ENCODE measurements at regions not wholly inside any gene's neighbourhood (a gene's known extent, or its start where the extent isn't known, plus 50 kb on each side); places are given as distances from the start of the nearest gene placed in this dataset.

DNA sequence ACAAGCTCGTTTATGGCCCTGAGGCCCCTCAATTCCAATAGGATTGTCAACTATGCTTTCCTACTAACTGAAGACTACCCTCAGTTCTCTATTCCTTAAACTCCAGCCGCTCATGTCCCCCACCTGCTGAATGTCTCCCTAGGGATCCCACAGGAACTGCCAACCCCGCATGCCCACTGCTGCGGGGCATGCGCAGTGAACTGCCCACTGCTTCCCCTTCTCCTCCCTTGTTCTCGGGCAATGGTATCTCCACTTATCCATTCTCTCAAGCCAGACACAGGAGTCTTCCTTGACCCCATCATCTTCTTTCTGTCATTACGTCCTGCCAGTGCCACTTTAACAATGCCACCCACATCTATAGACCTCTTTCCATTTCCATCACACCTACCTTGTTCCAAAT lies 90.0 kb downstream of the FGF18 start:
- DNase-seq, result no peak

GRCh38 chr5:171512397-171512796 lies 93.0 kb downstream of the FGF18 start:
- no peak for DNase-seq

GRCh38 chr5:171513591-171513990 lies 94.1 kb downstream of the FGF18 start:
- peak; percentile 32 for DNase-seq

GRCh38 chr5:171518916-171519315 lies 99.5 kb downstream of the FGF18 start:
- DNase-seq, result no peak

DNA sequence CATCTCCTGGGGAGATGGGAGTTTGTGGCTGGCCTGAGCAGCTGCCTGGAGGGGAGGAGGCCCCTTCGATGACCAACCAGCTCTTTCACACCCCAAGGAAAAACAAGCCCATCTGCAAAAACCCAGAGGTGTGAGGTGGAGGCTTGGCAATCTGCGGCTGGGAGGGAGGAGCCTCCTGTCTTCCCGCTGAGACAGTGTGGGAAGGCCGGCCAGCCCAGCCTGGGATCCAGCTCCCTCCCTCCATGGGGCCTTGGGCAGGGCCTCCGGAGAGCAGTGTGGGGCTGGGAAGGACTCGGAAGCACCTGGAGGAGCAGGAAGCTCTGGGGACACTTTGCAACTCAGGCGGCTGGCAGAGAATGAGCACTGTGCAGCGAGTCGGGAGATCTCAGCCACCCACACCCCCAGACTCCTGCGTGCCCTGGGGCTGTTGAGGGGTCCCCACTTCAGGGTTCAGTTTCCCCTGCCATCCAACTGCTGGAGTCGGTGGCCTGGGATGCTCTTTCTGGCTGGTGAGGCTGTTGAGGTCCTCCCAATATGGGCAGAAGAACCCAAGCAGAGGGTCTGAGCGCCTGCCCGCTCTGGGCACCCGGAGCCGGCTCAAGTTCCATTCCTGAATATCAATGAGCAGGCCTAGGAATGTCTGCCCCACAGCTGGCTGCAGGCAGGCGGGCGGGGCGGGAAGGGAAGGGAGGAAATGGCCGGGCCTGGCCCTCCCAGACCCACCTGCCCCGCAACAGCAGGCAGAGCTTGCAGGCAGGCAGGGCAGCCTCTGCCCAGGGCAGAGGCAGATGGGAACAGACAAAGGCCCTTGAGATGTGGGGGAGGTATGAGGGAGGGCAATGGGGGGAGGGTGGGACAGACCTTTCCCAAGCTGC lies 101.1 kb downstream of the FGF18 start:
- DNase-seq, result no peak

- DNase-seq, result peak; percentile 93
These were observed 101.8 kb downstream of the FGF18 start for GRCh38 chr5:171521219-171521633.

GRCh38 chr5:171521679-171522078 lies 102.2 kb downstream of the FGF18 start:
- no peak for DNase-seq

- DNase-seq, result no peak
These were observed 104.3 kb downstream of the FGF18 start for GRCh38 chr5:171523781-171524180.

GRCh38 chr5:171524466-171524865 lies 105.0 kb downstream of the FGF18 start:
- no peak for DNase-seq

- DNase-seq, result no peak
These were observed 105.6 kb downstream of the FGF18 start for GRCh38 chr5:171525085-171525484.

GRCh38 chr5:171528036-171528435 lies 108.6 kb downstream of the FGF18 start:
- no peak for DNase-seq

DNA sequence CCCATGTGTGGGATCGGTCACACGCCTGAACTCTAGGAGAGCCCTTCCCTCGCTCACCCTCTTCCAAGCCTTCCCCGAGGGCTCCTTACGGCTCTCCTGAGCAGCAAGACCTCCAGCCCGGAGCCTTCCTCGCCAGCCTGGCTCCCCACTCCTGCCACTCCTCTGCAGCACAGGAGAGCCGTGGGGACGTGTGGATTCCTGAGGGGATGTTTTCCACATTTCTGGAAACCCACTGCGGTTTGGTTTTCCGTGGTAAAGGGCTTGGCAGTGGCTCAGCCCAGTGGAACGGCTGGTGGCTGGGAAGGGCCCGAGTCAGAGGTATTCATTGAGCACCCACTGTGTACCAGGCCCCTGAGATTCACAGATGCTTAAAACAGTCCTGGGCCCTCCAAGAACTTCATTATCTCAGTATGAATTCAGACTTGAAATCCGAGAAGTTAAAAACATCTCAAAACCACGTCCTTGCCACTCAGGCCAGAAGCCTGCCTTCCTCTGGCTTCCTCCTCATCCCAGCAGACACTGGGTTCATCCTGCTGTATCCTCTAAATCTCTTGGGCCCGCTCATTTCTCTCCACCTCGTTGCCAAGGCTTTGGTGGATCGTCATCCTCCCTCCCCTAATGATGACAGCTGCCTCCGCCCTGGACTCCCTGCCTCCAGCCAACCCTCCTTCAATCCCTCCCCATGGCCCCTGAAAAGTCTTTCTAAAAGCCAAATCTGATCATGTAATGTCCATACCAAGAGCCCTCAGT lies 109.6 kb downstream of the FGF18 start:
- no peak for DNase-seq

- DNase-seq, result no peak
These were observed 112.2 kb downstream of the FGF18 start for GRCh38 chr5:171531638-171532037.

DNA sequence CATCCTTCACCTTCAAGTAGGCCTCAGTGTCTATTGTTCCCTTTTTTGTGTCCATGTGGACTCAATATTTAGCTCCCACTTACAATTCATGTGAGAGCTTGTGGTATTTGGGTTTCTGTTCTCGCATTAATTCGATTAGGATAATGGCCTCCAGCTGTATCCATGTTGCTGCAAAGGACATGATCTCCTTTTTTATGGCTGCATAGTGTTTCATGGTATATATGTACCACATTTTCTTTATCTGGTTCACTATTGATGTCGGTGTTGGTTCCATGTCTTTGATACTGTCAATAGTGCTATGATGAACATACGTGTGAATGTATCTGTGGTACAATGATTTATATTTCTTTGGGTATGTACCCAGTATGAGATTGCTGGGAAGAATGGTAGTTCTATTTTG lies 113.7 kb downstream of the FGF18 start:
- DNase-seq, result no peak

DNA sequence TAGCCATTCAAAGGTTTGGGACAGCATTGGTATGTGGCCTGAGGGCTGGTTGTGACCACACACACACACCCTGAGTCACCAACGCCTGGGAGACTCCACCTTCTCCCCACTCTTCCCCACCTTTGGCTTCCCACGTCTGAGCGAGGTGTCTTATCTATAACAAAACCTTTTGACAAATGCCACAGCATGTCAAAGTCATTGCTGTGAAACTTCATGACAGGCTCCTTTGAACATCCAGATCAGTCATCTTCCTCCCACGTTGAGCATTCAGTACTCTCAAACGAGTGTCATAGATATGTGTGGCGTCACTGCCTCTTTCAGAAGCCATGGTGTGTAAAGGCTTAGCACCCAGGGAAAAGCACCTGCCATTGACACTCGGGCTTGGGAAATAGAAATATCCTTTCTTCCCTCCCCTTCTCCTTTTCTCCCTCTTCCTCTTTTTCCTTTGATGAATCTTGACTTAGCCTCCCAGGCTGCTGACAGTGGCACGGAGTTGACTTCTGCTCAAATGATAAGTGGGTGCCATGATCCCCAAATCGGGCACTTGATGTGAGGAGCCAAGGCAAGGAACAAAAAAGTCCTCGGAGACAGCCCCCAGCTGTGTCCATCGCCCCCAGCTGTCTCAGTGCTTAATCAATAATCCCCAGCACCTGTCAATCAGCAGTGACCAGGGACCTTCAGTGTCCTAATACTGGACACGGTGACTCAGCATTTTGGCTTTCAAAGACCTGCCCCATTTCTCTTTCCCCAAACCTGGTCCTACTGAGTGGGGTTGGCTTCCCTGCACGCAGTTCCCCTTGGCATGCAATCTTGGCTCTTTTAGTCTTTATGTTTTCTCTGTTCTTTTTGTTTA lies 114.8 kb downstream of the FGF18 start:
- no peak for DNase-seq

- DNase-seq, result no peak
These were observed 115.7 kb downstream of the FGF18 start for GRCh38 chr5:171535162-171535561.

DNA sequence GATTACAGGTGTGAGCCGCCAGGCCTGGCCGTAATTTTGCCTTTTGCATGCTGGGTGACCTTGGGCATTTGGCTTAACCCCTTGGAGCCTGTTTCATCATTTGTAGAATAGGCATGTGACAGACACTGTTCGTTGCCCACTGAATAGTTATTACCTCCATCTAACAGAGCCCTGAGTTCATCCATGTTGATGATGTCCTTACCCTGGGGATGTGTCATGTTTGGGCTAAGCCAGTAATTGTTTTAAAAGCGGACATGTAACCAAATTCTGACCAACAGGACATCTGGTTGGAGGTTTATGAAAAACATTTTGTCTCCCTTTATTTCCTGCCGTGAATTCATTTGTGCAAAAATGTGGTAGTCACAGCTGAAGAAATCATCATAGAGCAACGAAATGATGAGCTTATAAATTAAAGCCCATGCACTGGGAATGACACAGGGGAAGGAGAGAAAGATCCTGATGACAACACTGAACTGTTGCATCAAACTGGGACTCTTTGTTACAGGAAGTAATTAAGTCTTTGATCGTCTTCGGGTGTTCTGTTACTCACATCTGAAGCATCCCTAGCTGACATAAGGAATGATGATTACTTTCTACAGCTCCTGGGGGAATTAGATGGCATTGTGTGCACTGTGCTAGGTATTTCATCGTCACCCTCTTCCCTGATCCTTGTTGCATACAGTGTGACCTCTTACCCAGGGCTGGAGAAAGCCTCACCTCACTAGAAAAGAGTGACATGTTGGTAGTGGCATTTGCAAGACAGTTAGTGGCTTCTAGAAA lies 117.8 kb downstream of the FGF18 start:
- peak; percentile 47 for DNase-seq

- no peak for DNase-seq
These were observed 118.6 kb downstream of the FGF18 start for GRCh38 chr5:171537923-171538537.

DNA sequence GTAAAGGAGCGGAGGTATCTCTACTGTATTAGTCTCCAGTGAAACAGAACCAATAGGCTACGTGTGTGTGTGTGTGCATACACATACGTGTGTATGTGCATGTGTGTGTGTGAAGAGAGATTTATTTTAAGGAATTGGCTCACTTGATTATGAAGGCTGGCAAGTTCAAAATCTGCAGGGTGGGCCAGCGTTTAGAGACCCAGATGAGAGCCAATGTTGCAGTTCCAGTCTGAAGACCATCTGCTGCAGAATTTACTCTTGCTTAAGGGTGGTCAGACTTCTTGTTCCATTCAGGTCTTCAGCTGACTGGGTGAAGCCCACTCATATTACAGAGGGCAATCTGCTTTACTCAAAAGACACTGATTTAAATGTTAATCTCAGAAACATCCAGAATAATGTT lies 119.2 kb downstream of the FGF18 start:
- no peak for DNase-seq

DNA sequence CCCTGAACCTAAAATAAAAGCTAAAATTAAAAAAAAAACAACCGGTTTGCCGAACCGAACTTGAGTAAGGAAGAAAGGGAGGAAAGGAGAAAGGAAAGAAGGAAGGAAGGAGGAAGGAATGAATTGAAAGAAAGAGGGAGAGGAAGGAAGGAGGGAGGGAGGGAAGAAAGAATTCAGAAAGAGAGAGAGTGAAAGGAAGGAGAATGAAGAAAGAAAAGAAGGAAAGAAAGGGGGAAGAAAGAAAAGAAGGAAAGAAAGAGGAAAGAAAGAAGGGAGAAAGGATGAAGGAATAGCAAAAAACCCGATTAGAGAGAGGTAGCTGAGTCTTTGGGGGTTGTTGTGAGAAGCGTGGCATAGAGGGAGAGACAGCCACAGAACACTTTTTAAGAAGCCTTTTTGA lies 121.4 kb downstream of the FGF18 start:
- no peak for DNase-seq

DNA sequence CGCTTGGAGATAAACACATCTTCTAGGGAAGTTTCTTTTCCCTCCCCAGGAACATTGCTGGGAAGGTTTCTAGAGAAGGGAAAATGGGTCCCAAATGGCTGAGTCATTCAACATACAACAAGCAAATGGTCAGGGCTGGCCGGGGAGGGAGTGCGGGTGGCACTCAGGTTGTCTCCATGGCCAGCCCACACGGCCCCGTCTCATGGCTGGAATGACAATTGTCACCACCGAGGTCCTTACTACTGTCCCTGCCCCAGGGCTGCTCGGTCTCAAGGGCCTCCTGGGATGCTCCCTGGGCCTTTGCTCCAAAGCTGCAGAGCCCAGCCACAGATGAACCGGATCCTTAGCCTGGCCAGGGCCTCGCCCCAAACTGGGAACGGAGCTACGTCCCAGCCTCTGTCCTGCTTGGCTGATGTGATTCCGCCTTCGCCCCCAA lies 121.9 kb downstream of the FGF18 start:
- DNase-seq, result no peak

All from HCEC 1CT (cell line).